ENCODE measurements at regions not wholly inside any gene's neighbourhood (a gene's known extent, or its start where the extent isn't known, plus 50 kb on each side); places are given as distances from the start of the nearest gene placed in this dataset.

DNA sequence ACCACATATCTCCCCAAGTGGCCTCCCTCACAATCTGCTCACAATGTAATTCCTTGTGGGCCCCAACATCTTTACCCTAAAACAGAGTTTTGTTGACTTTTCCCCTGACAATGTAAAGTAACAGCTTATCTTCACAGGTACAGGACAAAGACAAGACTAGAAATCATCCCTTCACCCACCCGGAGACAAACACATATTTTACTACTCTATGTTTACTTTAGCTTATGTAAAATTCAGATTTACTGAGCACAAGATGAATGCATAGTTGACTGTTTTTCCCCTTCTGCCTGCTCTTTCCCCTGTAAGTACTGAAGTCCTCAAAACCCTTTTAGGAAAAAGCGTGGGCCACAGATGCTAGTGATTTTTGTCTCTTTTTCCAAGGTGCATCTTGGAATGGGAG lies 61.0 kb downstream of the RPP21 start:
- TF ChIP-seq EZH2phosphoT487 (IDR thresholded peaks at IDR 0.05; ENCODE audit: insufficient read depth, low read depth) (no peak), EZH2 (IDR thresholded peaks at IDR 0.05; ENCODE audit: insufficient read depth, poor library complexity, severe bottlenecking) (no peak)

All from GM23248 (cell line).